ENCODE measurements at regions not wholly inside any gene's neighbourhood (a gene's known extent, or its start where the extent isn't known, plus 50 kb on each side); places are given as distances from the start of the nearest gene placed in this dataset.

GRCh38 chr21:35770101-35770945, 290.0 kb downstream of the SETD4 start (continued):
- TF ChIP-seq PRDM2 (tag by site-specific recombination; IDR thresholded peaks at IDR 0.05; ENCODE audit: borderline replicate concordance) (no peak), ZNF561 (tag by site-specific recombination; IDR thresholded peaks at IDR 0.05; ENCODE audit: borderline replicate concordance) (no peak), ZSCAN30 (tag by site-specific recombination; IDR thresholded peaks at IDR 0.05) (no peak)

DNA sequence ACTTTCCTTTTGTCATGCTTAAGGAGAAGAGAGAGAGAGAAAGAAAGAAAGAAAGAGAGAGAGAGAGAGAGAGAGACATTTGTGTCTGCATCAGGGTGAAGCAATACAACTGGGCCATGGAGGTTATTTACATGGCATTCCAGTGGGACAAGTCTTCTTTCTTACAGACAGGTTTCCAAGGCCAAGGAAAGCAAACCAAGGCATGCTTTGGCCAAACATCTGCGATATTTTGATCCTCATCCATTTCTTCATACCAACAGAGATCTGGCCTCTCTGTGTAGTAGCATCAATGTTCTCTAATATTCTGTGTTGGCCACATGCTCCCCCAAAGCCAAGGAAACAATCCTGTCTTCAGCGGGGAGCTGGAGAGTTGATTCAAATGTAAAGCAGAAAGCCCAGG, 292.1 kb downstream of the SETD4 start:
- Histone ChIP-seq H3K27ac (ENCODE audit: extremely low read depth, low read depth, low read length) (no peak overlapping the region), H3K4me3 (ENCODE audit: low read depth, low read length) (no peak overlapping the region), H3K9me3 (ENCODE audit: control insufficient read depth, insufficient read depth, low read depth, low read length) (no peaks in the 10 kb centered on the region), H3K36me3 (ENCODE audit: control insufficient read depth in 2 of 2, insufficient read depth in 1 of 2, low read length in 2 of 2) (no peaks in the 10 kb centered on the region), H3K4me1 (ENCODE audit: control insufficient read depth, insufficient read depth, low read length) (no peaks in the 10 kb centered on the region)
- POLR2A ChIA-PET, result no interaction called here
- TF ChIP-seq ZNF596 (tag by site-specific recombination; IDR thresholded peaks at IDR 0.05) (0 out of 2 replicates have a peak, but pooled peaks have one; percentile 13), ZBTB48 (tag by site-specific recombination; IDR thresholded peaks at IDR 0.05) (no peak)
- CTCF ChIA-PET, result interaction anchor here (0.7 kb wide), 1 partner anchor 15 kb away, joined by 4 read pairs; no protein-coding TSS in a partner anchor

- CTCF ChIA-PET, result no interaction called here
- Histone ChIP-seq H3K4me3 (ENCODE audit: low read depth, low read length) (no peak overlapping the region), H3K9me3 (ENCODE audit: control insufficient read depth, insufficient read depth, low read depth, low read length) (no peaks in the 10 kb centered on the region), H3K36me3 (ENCODE audit: control insufficient read depth in 2 of 2, insufficient read depth in 1 of 2, low read length in 2 of 2) (no peaks in the 10 kb centered on the region), H3K4me1 (ENCODE audit: control insufficient read depth, insufficient read depth, low read length) (no peaks in the 10 kb centered on the region), H3K27ac (ENCODE audit: extremely low read depth, low read depth, low read length) (no peak overlapping the region)
- TF ChIP-seq, protein P1, sequence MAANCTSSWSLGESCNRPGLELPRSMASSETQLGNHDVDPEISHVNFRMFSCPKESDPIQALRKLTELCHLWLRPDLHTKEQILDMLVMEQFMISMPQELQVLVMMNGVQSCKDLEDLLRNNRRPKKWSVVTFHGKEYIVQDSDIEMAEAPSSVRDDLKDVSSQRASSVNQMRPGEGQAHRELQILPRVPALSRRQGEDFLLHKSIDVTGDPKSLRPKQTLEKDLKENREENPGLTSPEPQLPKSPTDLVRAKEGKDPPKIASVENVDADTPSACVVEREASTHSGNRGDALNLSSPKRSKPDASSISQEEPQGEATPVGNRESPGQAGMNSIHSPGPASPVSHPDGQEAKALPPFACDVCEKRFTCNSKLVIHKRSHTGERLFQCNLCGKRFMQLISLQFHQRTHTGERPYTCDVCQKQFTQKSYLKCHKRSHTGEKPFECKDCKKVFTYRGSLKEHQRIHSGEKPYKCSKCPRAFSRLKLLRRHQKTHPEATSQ (tag by site-specific recombination; IDR thresholded peaks at IDR 0.05), result no peak
- POLR2A ChIA-PET, result no interaction called here
Observed at GRCh38 chr21:35764586-35764985, 295.7 kb downstream of the SETD4 start.

DNA sequence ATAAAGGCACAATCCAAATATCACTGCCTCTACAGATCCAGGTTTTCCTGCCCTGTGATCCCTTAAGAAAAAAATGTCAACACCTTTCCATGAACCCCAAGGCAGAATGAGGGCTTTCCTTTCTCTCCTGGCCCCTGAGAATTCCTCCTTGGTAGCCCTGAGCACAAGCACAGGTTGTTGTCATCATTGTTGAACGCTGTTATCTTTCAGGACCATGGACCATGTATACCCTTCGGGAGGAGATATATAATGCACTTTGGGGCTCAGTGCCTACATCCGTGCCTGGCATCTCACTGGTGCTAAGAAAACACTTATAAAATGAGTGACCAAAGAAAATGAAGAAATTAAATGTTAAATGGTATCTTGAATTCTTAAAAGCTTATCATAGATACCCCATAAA, 296.2 kb downstream of the SETD4 start:
- Histone ChIP-seq H3K4me1 (ENCODE audit: control insufficient read depth, insufficient read depth, low read length) (no peaks in the 10 kb centered on the region), H3K4me3 (ENCODE audit: low read depth, low read length) (no peak overlapping the region), H3K27ac (ENCODE audit: extremely low read depth, low read depth, low read length) (no peak overlapping the region), H3K36me3 (ENCODE audit: control insufficient read depth in 2 of 2, insufficient read depth in 1 of 2, low read length in 2 of 2) (no peaks in the 10 kb centered on the region), H3K9me3 (ENCODE audit: control insufficient read depth, insufficient read depth, low read depth, low read length) (no peaks in the 10 kb centered on the region)
- TF ChIP-seq, protein P2, sequence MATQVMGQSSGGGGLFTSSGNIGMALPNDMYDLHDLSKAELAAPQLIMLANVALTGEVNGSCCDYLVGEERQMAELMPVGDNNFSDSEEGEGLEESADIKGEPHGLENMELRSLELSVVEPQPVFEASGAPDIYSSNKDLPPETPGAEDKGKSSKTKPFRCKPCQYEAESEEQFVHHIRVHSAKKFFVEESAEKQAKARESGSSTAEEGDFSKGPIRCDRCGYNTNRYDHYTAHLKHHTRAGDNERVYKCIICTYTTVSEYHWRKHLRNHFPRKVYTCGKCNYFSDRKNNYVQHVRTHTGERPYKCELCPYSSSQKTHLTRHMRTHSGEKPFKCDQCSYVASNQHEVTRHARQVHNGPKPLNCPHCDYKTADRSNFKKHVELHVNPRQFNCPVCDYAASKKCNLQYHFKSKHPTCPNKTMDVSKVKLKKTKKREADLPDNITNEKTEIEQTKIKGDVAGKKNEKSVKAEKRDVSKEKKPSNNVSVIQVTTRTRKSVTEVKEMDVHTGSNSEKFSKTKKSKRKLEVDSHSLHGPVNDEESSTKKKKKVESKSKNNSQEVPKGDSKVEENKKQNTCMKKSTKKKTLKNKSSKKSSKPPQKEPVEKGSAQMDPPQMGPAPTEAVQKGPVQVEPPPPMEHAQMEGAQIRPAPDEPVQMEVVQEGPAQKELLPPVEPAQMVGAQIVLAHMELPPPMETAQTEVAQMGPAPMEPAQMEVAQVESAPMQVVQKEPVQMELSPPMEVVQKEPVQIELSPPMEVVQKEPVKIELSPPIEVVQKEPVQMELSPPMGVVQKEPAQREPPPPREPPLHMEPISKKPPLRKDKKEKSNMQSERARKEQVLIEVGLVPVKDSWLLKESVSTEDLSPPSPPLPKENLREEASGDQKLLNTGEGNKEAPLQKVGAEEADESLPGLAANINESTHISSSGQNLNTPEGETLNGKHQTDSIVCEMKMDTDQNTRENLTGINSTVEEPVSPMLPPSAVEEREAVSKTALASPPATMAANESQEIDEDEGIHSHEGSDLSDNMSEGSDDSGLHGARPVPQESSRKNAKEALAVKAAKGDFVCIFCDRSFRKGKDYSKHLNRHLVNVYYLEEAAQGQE (tag by site-specific recombination; IDR thresholded peaks at IDR 0.05), result peak; percentile 71; the same call in 1 of the 2 replicates
- TF ChIP-seq ZNF571 (tag by site-specific recombination; IDR thresholded peaks at IDR 0.05), result no peak
- ChIA-PET POLR2A (no interaction called here), CTCF (no interaction called here)

Measured in HEK293 (cell line).